A549 (cell line): ENCODE measurements at regions not wholly inside any gene's neighbourhood (a gene's known extent, or its start where the extent isn't known, plus 50 kb on each side); places are given as distances from the start of the nearest gene placed in this dataset.

Experiments
- ATAC-seq, 2 experiments: fragments of 200-7000 bp in 1 of 2; fragments of >200 bp in 1 of 2; cut with Nextera tagmentation in 1 of 2; cut with Tn5 transposase in 1 of 2; 3 replicates each; pipeline versions ENCODE4 v1.8.0 to v1.9.1; 2018 to 2020; ENCODE audit warnings: mild to moderate bottlenecking in 1 of 2, moderate library complexity in 1 of 2
- CTCF ChIA-PET: fragments of 300-600 bp; sonication (Branson Sonifier 250); formaldehyde crosslinking; extraction: SDS; loops from one replicate; lab custom pipeline; 2021; ENCODE audit warnings: antibody characterized with exemption, inconsistent platforms; lab: Yijun Ruan, JAX
- POLR2A ChIA-PET: fragments of 350-600 bp; formaldehyde crosslinking; extraction: SDS; loops from one replicate; lab custom pipeline; 2021; ENCODE audit warnings: antibody characterized with exemption, inconsistent platforms; lab: Yijun Ruan, JAX
- DNase-seq, 2 experiments: peaks; one replicate each; pipeline versions ENCODE4 v3.0.0 to v3.0.0-alpha.2; 2011 to 2016; ENCODE audit warnings: low read depth in 1 of 2, low spot score in 1 of 2
- FAIRE-seq: peaks from 2 replicates; lab custom pipeline; 2011; peaks lifted over from hg19 to GRCh38; lab: Jason Lieb, UNC
- H3K27ac ChIP-seq, 2 experiments: fragments of >200 bp; sonication (Bioruptor Twin); formaldehyde crosslinking; 3 replicates each; pipeline ENCODE4 v1.5.1; 2016 to 2017
- H3K4me1 ChIP-seq: fragments of >200 bp; sonication (Bioruptor Twin); formaldehyde crosslinking; 3 replicates; pipeline ENCODE4 v1.6.1; 2016
- H3K4me2 ChIP-seq: fragments of >200 bp; sonication (Bioruptor Twin); formaldehyde crosslinking; 3 replicates; pipeline ENCODE4 v1.6.1; 2016
- H3K4me3 ChIP-seq: fragments of >200 bp; sonication (Bioruptor Twin); formaldehyde crosslinking; 3 replicates; pipeline ENCODE4 v1.5.1; 2016
- H3K9me3 ChIP-seq: fragments of >200 bp; sonication (Bioruptor Twin); formaldehyde crosslinking; 3 replicates; pipeline ENCODE4 v1.6.1; 2016
- CBX2 ChIP-seq: fragments of 200-600 bp; sonication (generic); IDR thresholded peaks from 2 replicates; pipeline ENCODE4 v1.6.1; 2016; ENCODE audit warnings: low read depth, mild to moderate bottlenecking, borderline replicate concordance
- EHF ChIP-seq: fragments of 250-450 bp; sonication (Bioruptor Pico); IDR thresholded peaks from 2 replicates; pipeline ENCODE4 v1.5.0; 2020; ENCODE audit warnings: mild to moderate bottlenecking
- FOXS1 ChIP-seq: fragments of 250-450 bp; sonication (Bioruptor Pico); IDR thresholded peaks from 2 replicates; pipeline ENCODE4 v1.5.0; 2020; ENCODE audit warnings: mild to moderate bottlenecking, moderate library complexity
- HOXA7 ChIP-seq: fragments of 250-450 bp; sonication (Bioruptor Pico); IDR thresholded peaks from 2 replicates; pipeline ENCODE4 v1.5.0; 2020; ENCODE audit warnings: mild to moderate bottlenecking, moderate library complexity
- HOXB13 ChIP-seq: fragments of 250-450 bp; sonication (Bioruptor Pico); IDR thresholded peaks from 2 replicates; pipeline ENCODE4 v1.5.0; 2020; ENCODE audit warnings: low read depth, mild to moderate bottlenecking, moderate library complexity
- JUNB ChIP-seq: fragments of >200 bp; sonication (Bioruptor Twin); formaldehyde crosslinking; IDR thresholded peaks from 2 replicates; pipeline ENCODE4 v1.6.1; 2016
- KDM1A ChIP-seq: fragments of 200-600 bp; sonication (generic); IDR thresholded peaks from 2 replicates; pipeline ENCODE4 v1.6.1; 2016; ENCODE audit warnings: low read depth, mild to moderate bottlenecking
- MAFK ChIP-seq: fragments of 450-650 bp; IDR thresholded peaks from 2 replicates; pipeline ENCODE4 v1.6.1; 2014; ENCODE audit not compliant: partially characterized antibody
- NPAS2 ChIP-seq: fragments of 250-450 bp; sonication (Bioruptor Pico); IDR thresholded peaks from 2 replicates; pipeline ENCODE4 v1.8.0; 2022; ENCODE audit warnings: mild to moderate bottlenecking, moderate library complexity, borderline replicate concordance
- NR3C1 ChIP-seq: fragments of >200 bp; sonication (Bioruptor Twin); formaldehyde crosslinking; IDR thresholded peaks from 3 replicates; pipeline ENCODE4 v1.6.1; 2017
- PHF8 ChIP-seq: fragments of 200-600 bp; sonication (generic); IDR thresholded peaks from 2 replicates; pipeline ENCODE4 v1.6.1; 2016; ENCODE audit warnings: low read depth, mild to moderate bottlenecking, antibody characterized with exemption, moderate library complexity, borderline replicate concordance
- RCOR1 ChIP-seq: fragments of 150-350 bp; IDR thresholded peaks from 2 replicates; pipeline ENCODE4 v1.6.1; 2014; ENCODE audit warnings: antibody characterized with exemption, low read length, low read depth
- RFX5 ChIP-seq: fragments of 450-650 bp; IDR thresholded peaks from 2 replicates; pipeline ENCODE4 v1.7.1; 2014; ENCODE audit warnings: antibody characterized with exemption, mild to moderate bottlenecking, moderate library complexity
- RNF2 ChIP-seq: fragments of 200-600 bp; sonication (generic); IDR thresholded peaks from 2 replicates; pipeline ENCODE4 v1.6.1; 2016; ENCODE audit warnings: low read depth, mild to moderate bottlenecking, antibody characterized with exemption, moderate library complexity, borderline replicate concordance
- SMC3 ChIP-seq: fragments of >200 bp; sonication (Bioruptor Twin); formaldehyde crosslinking; IDR thresholded peaks from 3 replicates; pipeline ENCODE4 v1.6.1; 2018; ENCODE audit warnings: inconsistent platforms
- TP53 ChIP-seq: fragments of 250-450 bp; sonication (Bioruptor Pico); IDR thresholded peaks from 2 replicates; pipeline ENCODE4 v1.5.0; 2021; ENCODE audit warnings: mild to moderate bottlenecking, moderate library complexity
- ZC3H11A ChIP-seq: fragments of 450-650 bp; IDR thresholded peaks from 2 replicates; pipeline ENCODE4 v1.6.1; 2014; ENCODE audit warnings: antibody characterized with exemption, mild to moderate bottlenecking
- ZFP36 ChIP-seq: fragments of 450-650 bp; IDR thresholded peaks from 2 replicates; pipeline ENCODE4 v1.6.1; 2014; ENCODE audit warnings: borderline replicate concordance; ENCODE audit not compliant: partially characterized antibody
- WGBS: methylation state at CpG from one replicate; pipeline ENCODE4 v1.1.6; 2017; ENCODE audit errors: missing lambda C conversion rate; 5-methylcytosine and 5-hydroxymethylcytosine counted together
- TF ChIP-seq, protein P1 (sequence below): fragments of 200-600 bp; sonication (generic); IDR thresholded peaks from 2 replicates; pipeline ENCODE4 v1.6.1; 2016; ENCODE audit warnings: antibody characterized with exemption, mild to moderate bottlenecking, moderate library complexity
- TF ChIP-seq, protein P2 (sequence below): fragments of 450-650 bp; IDR thresholded peaks from 2 replicates; pipeline ENCODE4 v1.6.1; 2014; ENCODE audit warnings: antibody characterized with exemption
- TF ChIP-seq, protein P3 (sequence below): IDR thresholded peaks from 2 replicates; pipeline ENCODE4 v1.6.1; 2012; ENCODE audit warnings: low read depth, borderline replicate concordance
- TF ChIP-seq, protein P4 (sequence below): fragments of >200 bp; sonication (Bioruptor Twin); formaldehyde crosslinking; IDR thresholded peaks from 2 replicates; pipeline ENCODE4 v1.6.1; 2016
- TF ChIP-seq, protein P5 (sequence below): fragments of 250-450 bp; sonication (Bioruptor Pico); IDR thresholded peaks from 2 replicates; pipeline ENCODE4 v1.5.0; 2020; ENCODE audit warnings: low read depth, mild to moderate bottlenecking, moderate library complexity

DNA sequence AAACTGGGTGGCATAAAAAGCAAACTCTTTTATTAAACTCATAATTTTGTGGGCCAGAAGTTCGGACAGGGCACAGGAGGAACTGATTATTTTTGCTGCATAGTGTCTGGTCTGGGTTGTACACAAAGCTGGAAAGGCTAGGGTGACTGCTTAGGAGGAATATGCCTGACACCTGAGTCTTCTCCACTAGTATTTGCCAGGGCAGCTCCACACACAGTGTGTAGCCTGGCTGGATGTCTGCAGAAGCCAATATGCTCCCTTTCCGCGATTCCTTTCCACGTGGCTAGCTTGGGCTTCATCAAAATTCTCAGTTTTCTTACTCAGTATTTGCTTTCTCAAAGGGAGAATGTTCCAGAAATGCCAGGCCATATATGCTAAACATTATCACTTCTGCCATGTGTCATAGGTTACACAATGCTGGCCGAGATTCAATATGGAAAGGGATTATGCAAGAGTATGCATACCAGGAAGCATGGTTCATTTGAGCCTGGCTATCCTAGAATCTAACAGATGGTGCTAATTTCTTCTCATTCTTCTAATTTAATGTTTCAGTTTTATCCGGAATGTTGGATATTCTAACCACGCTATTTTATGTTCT, 142.7 kb upstream of the DOK6 start (continued):
- TF ChIP-seq, protein P1, sequence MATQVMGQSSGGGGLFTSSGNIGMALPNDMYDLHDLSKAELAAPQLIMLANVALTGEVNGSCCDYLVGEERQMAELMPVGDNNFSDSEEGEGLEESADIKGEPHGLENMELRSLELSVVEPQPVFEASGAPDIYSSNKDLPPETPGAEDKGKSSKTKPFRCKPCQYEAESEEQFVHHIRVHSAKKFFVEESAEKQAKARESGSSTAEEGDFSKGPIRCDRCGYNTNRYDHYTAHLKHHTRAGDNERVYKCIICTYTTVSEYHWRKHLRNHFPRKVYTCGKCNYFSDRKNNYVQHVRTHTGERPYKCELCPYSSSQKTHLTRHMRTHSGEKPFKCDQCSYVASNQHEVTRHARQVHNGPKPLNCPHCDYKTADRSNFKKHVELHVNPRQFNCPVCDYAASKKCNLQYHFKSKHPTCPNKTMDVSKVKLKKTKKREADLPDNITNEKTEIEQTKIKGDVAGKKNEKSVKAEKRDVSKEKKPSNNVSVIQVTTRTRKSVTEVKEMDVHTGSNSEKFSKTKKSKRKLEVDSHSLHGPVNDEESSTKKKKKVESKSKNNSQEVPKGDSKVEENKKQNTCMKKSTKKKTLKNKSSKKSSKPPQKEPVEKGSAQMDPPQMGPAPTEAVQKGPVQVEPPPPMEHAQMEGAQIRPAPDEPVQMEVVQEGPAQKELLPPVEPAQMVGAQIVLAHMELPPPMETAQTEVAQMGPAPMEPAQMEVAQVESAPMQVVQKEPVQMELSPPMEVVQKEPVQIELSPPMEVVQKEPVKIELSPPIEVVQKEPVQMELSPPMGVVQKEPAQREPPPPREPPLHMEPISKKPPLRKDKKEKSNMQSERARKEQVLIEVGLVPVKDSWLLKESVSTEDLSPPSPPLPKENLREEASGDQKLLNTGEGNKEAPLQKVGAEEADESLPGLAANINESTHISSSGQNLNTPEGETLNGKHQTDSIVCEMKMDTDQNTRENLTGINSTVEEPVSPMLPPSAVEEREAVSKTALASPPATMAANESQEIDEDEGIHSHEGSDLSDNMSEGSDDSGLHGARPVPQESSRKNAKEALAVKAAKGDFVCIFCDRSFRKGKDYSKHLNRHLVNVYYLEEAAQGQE, result no peak
- TF ChIP-seq EHF (CRISPR knock-in tag) (no peak), ZC3H11A (no peak), HOXB13 (CRISPR knock-in tag) (no peak), CBX2 (no peak)

DNA sequence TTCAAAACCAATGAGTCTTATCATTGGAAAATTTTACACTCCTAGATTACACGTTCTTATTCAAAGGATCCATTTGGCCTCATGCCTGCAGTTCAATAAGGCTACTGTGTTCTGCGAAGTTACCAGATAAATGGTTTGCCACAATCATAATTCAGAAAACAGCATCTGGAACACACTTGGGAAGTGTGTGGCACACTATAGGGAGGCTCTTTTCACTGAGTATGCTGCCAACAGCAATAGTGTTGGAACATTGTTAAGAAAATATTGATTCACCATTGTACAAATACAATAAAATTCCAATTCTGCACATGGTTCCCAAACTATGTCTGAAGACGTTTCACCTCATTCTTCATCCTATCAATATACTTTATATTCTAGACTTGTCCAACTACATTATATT, 141.4 kb upstream of the DOK6 start:
- DNase-seq, result no peak
- H3K4me3 ChIP-seq, result no peak overlapping the region
- no peak for FAIRE-seq
- TF ChIP-seq ZFP36, result no peak
- ChIA-PET CTCF (no interaction called here), POLR2A (no interaction called here)
- H3K9me3 ChIP-seq, result no peaks in the 10 kb centered on the region
- H3K4me1 ChIP-seq, result no peaks in the 10 kb centered on the region
- no peak overlapping the region for H3K4me2 ChIP-seq
- no peak for ATAC-seq
- no peak overlapping the region for H3K27ac ChIP-seq
- WGBS, result 0% methylated on average over 3 of the region's 3 CpGs

DNA sequence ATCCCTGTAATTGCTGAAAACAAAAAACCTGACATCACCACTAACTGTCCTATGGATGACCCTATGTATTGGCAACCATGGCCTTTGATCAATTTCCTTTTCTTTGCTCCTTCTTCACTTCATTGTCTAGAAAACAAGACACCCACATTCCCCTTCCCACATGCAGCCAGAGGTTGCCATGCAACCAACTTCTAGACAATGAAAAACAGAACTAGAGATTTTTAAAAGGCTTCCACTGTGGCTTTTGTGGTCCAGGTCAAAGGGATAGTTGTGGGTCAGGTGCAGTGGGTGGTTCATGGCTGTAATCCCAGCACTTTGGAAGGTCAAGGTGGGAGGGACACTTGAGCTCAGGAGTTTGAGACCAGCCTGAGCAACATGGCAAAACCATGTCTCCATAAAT, 139.3 kb upstream of the DOK6 start:
- CTCF ChIA-PET, result no interaction called here
- Histone ChIP-seq H3K4me3 (no peak overlapping the region), H3K9me3 (no peaks in the 10 kb centered on the region)
- ATAC-seq (no peak), DNase-seq (no peak)
- POLR2A ChIA-PET, result no interaction called here
- TF ChIP-seq NR3C1, result no peak
- no peak for TF ChIP-seq KDM1A
- TF ChIP-seq, all 56 proteins: peak for 0
- no peak overlapping the region for H3K27ac ChIP-seq
- no peaks in the 10 kb centered on the region for H3K4me1 ChIP-seq
- no peak for FAIRE-seq
- no peak overlapping the region for H3K4me2 ChIP-seq

DNA sequence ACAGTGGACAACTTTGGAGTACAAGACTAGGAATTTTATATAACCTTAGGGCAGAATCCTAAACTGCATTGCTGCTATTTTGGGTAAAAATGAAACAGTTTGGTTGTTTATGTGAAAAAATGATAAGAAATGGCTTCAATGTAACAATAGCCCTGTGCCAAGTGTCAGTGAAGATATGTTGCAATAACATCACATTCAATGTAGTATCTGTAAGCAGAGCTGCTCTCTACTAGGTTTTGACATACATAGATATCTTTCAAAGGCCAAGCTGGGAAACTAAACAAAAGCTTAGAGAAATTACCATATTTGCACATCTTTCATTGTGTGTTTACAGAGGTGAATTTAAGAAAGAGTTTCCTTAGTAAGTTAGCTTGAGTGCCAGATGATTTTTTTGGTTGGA, 135.0 kb upstream of the DOK6 start:
- FAIRE-seq, result no peak
- CTCF ChIA-PET, result no interaction called here

DNA sequence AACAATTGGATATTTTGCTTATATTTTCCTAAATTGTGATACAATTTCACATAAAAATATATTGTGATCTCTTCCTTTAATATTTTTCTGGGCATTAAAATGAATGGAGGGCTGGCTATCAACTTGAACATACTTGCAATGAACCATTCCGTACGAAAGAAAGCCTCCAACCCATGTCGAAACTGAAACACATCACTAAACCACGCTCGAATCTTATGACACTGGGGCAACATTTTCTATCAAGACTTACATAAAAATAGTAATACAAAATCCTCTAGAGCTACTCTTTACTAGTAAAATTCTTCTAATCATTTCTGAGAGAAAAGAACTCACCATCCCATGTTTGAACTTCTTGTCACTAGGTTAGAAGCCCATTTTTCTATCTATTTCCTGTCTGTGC, 132.8 kb upstream of the DOK6 start:
- no peaks in the 10 kb centered on the region for H3K9me3 ChIP-seq
- whole genome bisulfite sequencing, result 39% methylated on average over 5 of the region's 5 CpGs
- DNase-seq, result no peak
- POLR2A ChIA-PET, result no interaction called here
- no peak for ATAC-seq
- no peak overlapping the region for H3K4me3 ChIP-seq
- H3K4me2 ChIP-seq, result no peak overlapping the region
- no peaks in the 10 kb centered on the region for H3K4me1 ChIP-seq
- H3K27ac ChIP-seq, result no peak overlapping the region
- CTCF ChIA-PET, result no interaction called here
- no peak for FAIRE-seq
- TF ChIP-seq JUNB (no peak), RCOR1 (no peak), TP53 (CRISPR knock-in tag) (no peak), HOXB13 (CRISPR knock-in tag) (no peak), SMC3 (no peak), RFX5 (no peak), PHF8 (no peak), RNF2 (no peak), NR3C1 (no peak), MAFK (no peak), FOXS1 (CRISPR knock-in tag) (no peak)
- TF ChIP-seq, protein P2, sequence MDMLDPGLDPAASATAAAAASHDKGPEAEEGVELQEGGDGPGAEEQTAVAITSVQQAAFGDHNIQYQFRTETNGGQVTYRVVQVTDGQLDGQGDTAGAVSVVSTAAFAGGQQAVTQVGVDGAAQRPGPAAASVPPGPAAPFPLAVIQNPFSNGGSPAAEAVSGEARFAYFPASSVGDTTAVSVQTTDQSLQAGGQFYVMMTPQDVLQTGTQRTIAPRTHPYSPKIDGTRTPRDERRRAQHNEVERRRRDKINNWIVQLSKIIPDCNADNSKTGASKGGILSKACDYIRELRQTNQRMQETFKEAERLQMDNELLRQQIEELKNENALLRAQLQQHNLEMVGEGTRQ, result no peak
- TF ChIP-seq, protein P3, sequence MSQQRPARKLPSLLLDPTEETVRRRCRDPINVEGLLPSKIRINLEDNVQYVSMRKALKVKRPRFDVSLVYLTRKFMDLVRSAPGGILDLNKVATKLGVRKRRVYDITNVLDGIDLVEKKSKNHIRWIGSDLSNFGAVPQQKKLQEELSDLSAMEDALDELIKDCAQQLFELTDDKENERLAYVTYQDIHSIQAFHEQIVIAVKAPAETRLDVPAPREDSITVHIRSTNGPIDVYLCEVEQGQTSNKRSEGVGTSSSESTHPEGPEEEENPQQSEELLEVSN, result no peak
- TF ChIP-seq, protein P4, sequence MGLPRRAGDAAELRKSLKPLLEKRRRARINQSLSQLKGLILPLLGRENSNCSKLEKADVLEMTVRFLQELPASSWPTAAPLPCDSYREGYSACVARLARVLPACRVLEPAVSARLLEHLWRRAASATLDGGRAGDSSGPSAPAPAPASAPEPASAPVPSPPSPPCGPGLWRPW, result no peak

More for the DNA sequence above, 135.0 kb upstream of the DOK6 start:
- no peak overlapping the region for H3K27ac ChIP-seq
- no peak overlapping the region for H3K4me2 ChIP-seq
- POLR2A ChIA-PET, result no interaction called here
- H3K4me1 ChIP-seq, result no peaks in the 10 kb centered on the region
- no peak for ATAC-seq
- no peak overlapping the region for H3K4me3 ChIP-seq
- no peak for DNase-seq
- no peaks in the 10 kb centered on the region for H3K9me3 ChIP-seq
- TF ChIP-seq, protein P5, sequence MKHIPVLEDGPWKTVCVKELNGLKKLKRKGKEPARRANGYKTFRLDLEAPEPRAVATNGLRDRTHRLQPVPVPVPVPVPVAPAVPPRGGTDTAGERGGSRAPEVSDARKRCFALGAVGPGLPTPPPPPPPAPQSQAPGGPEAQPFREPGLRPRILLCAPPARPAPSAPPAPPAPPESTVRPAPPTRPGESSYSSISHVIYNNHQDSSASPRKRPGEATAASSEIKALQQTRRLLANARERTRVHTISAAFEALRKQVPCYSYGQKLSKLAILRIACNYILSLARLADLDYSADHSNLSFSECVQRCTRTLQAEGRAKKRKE (CRISPR knock-in tag), result no peak
- TF ChIP-seq RCOR1, result no peak
- TF ChIP-seq RNF2, result no peak
- no peak for TF ChIP-seq HOXB13 (CRISPR knock-in tag)
- TF ChIP-seq NPAS2 (CRISPR knock-in tag), result no peak
- TF ChIP-seq FOXS1 (CRISPR knock-in tag), result no peak
- no peak for TF ChIP-seq KDM1A
- no peak for TF ChIP-seq EHF (CRISPR knock-in tag)
- no peak for TF ChIP-seq ZFP36
- TF ChIP-seq HOXA7 (CRISPR knock-in tag), result no peak
